GM20431 (cell line): ENCODE measurements at regions not wholly inside any gene's neighbourhood (a gene's known extent, or its start where the extent isn't known, plus 50 kb on each side); places are given as distances from the start of the nearest gene placed in this dataset.

Source experiments
- in situ Hi-C: fragments of 300-500 bp; cut with MseI, MboI; formaldehyde crosslinking; loops from one replicate; pipeline ENCODE4 v1.15.0; 2020; ENCODE audit warnings: low sequenced_read_pairs; ENCODE audit not compliant: unreplicated experiment

DNA sequence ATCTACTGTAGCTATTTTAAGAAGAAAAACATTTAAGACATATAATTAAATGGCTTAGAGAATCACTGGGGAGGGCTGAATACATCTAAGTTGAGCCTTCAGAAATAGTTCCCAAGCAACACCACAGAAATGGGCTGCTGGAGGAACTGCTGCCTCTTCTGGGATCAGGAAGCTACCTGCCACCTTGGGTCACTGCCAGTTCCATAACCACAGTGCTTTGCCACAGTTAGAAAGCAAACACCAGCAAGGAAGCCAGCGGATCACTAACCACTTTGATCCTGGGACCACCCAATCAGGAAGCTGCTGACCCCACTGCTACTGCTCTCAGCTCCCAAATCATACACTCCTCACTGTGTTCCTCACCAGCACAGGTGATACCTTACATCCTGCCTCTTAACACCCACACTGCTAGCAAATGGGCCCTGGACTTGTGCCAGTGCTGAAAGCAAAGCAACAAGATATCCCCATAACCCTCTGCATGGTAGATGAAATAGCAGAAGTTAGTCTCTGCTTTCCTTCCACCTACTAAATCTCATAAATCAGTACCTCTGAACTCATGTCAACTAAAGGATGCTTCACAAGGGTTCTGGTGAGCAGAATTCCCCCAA, 346.9 kb downstream of the DEPDC1B start:
- in situ Hi-C loops: no loop called here

- in situ Hi-C loops: no loop called here
Measured at GRCh38 chr5:60350794-60351193, 349.2 kb downstream of the DEPDC1B start.

GRCh38 chr5:60349891-60350415, 350.0 kb downstream of the DEPDC1B start:
- in situ Hi-C loops: no loop called here

- in situ Hi-C loops: no loop called here
Measured at GRCh38 chr5:60346393-60346792, 353.6 kb downstream of the DEPDC1B start.

- in situ Hi-C loops: no loop called here
Measured at GRCh38 chr5:60343102-60343501, 356.9 kb downstream of the DEPDC1B start.

GRCh38 chr5:60340965-60341471, 358.9 kb downstream of the DEPDC1B start:
- in situ Hi-C loops: no loop called here

DNA sequence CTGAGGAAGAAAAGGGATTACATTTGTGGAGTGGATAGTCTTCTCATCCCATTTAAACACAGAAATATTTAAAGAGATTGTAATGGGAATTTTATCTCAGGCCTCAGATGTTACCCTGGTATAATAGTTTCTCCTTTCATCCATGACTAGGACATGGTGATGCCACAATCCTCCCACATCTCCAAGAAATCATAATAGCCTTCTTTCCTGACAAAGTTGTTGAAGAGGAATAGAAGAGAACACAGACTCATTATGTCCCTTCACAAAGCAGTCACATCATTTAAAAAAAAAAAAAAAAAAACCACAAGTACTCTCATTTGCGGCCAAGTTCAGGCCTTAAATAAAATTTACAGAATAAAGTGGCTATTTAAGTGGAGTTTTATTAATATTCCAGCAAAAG, 359.6 kb downstream of the DEPDC1B start:
- in situ Hi-C loops: no loop called here

GRCh38 chr5:60339691-60340201, 360.2 kb downstream of the DEPDC1B start:
- in situ Hi-C loops: no loop called here

DNA sequence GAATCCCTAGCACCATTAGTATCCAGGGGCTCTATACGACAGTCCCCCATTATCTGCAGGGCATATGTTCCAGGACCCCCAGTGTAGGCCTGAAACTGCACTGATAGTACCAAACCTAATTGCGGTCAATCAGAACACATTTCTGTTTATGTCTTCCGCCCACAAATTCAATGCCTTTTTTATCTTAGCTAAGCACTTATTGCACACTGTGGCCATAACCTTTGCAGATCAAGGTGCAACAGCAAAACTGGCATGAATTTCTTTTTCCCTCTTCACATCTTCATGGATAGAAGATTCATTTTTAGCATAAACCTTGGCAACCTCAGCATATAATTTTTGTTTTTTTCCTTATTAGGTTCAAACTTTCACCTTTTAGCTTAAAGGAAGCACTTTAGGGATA, 361.1 kb downstream of the DEPDC1B start:
- in situ Hi-C loops: no loop called here

DNA sequence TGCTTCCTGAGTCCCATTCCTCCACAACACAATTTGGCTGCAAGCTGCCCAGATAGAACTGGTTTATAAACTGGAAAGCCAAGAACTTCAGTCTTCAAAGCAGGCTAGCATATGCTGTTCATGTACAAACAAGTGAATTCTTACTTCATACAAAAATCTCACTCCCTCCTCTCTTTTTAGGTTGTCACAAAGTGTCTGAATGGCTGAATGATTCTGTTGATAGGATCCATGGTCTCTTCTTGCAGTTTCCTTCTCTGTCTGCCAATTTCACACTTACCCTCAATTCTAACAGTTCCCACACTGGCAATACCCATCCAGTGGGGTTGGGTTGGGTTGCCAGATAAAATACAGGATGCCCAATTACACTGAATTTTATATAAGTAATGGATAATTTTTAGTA, 363.5 kb downstream of the DEPDC1B start:
- in situ Hi-C loops: no loop called here

DNA sequence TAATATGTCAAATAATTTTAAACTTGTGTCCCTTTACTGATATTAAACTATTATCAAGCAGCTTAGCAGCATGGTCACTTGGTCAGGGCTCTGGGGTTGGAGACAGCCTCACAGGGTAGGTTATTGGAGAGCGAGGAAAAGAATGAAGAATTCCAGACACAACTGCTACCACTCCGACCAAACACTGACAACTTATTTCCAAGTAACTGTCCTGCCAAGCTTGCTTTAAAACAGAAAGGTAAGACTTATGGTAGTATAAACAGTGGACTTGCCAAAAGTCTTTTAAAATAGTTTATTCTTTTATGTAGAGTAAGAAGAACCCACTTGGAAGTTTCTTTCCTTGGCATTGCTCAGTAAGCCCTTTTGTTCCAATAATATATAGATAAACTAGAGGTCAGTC, 364.1 kb downstream of the DEPDC1B start:
- in situ Hi-C loops: no loop called here

GRCh38 chr5:60334281-60334713, 365.7 kb downstream of the DEPDC1B start:
- in situ Hi-C loops: no loop called here

GRCh38 chr5:60333005-60333571, 366.9 kb downstream of the DEPDC1B start:
- in situ Hi-C loops: no loop called here

DNA sequence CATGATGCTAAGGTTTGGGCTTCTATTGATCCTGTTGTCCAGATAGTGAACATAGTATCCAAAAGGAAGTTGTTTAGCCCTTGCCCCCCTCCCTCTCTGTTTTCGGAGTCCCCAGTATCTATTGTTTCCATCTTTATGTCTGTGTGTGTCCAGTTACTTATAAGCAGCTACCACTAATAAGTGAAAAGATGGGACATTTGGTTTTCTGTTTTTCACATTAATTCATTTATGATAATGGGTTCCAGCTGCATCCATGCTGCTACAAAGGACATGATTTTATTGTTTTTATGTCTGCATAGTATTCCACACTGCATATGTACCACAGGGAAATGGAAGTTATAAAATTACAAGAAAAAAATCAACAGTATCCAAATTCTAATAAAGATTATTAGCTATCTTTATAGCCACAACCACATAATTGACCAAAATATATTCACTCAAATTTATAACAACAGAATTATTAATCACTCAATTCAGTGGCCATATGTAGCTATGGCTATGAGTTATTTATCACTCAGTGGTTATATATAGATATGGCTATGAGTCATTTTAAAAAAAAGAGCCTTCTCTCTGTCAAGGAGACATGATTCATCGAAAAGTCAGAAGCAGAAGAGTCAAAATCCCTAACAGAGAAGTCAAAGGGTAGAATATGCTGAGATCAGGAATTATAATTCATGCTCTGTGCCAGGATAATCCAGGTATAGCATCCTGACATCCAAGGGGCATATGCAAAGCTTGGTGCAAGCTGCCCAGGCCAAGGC, 367.5 kb downstream of the DEPDC1B start:
- in situ Hi-C loops: no loop called here

DNA sequence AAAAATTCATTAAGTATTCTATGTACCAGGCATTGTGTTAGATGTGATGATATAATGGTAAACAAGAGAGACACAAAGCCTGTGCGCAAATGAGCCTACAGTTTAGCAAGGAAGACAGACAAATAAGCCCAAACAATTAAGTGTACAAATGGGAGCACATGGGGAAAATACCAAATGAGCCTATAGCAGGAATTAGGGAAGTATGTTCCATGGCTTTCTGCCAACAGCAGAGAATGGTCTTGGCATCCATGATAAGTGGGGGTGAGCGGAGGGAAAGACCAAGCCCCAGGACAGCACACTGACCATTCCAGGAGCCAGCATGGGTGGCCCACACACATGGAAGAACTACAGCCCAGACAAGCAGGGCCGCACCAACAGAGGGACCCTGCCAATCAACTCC, 369.7 kb downstream of the DEPDC1B start:
- in situ Hi-C loops: no loop called here

GRCh38 chr5:60325870-60326269, 374.1 kb downstream of the DEPDC1B start:
- in situ Hi-C loops: no loop called here

GRCh38 chr5:60323596-60323995, 376.4 kb downstream of the DEPDC1B start:
- in situ Hi-C loops: no loop called here

DNA sequence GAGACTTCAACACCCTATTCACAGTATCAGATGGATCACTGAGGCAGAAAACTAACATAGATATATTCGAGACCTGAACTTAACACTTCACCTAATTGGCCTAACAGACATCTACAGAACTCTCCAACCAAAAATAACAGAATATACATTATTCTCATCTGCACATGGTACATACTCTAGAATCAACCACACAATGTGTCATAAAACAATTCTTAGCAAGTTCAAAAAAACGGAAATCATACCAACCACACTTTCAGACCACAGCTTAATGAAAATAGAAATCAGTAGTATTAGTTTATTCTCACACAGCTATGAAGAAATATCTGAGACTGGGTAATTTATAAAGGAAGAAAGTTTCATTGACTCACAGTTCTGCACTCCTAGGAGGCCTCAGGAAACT, 387.9 kb downstream of the DEPDC1B start:
- in situ Hi-C loops: no loop called here

GRCh38 chr5:60299944-60300343, 400.0 kb downstream of the DEPDC1B start:
- in situ Hi-C loops: loop anchor here (25.0 kb wide), 1 partner anchor 362 kb away; no protein-coding TSS in a partner anchor

GRCh38 chr5:60297658-60298057, 402.3 kb downstream of the DEPDC1B start:
- in situ Hi-C loops: loop anchor here (25.0 kb wide), 1 partner anchor 365 kb away; no protein-coding TSS in a partner anchor

GRCh38 chr5:60295423-60295822, 401.9 kb upstream of the PDE4D start:
- in situ Hi-C loops: loop anchor here (25.0 kb wide), 1 partner anchor 367 kb away; no protein-coding TSS in a partner anchor
